IMR-90 (cell line): ENCODE measurements at regions not wholly inside any gene's neighbourhood (a gene's known extent, or its start where the extent isn't known, plus 50 kb on each side); places are given as distances from the start of the nearest gene placed in this dataset.
"Not testable (repeated sequence)": the region's sequence is repeated elsewhere in the genome, so short reads cannot be mapped to it uniquely, and the experiment has no call there.

Experiments
- ATAC-seq: fragments of 200-7000 bp; cut with Tn5 transposase; 2 replicates; pipeline ENCODE4 v1.9.1; 2020; ENCODE audit warnings: low read depth, mild to moderate bottlenecking, moderate library complexity
- BruUV-seq: library from RNA; stranded (reverse); fragments of 400-500 nt; replicated peaks from 2 replicates; lab custom pipeline; 2021; lab: Mats Ljungman, UMichigan
- CTCF ChIA-PET: fragments of 300-600 bp; formaldehyde crosslinking; extraction: SDS; loops from one replicate; lab custom pipeline; 2021; ENCODE audit warnings: antibody characterized with exemption; lab: Yijun Ruan, JAX
- POLR2A ChIA-PET: fragments of 300-600 bp; sonication (Branson Sonifier 250); formaldehyde crosslinking; loops from one replicate; lab custom pipeline; 2022; ENCODE audit warnings: antibody characterized with exemption; ENCODE audit not compliant: unreplicated experiment; lab: Charles Lee
- DNase-seq: peaks from one replicate; pipeline ENCODE4 v3.0.0; 2013
- H2AFZ ChIP-seq: replicated peaks from 2 replicates; pipeline ENCODE3; 2013; ENCODE audit warnings: low read length, mild to moderate bottlenecking; ENCODE audit not compliant: poor library complexity
- H2AK5ac ChIP-seq: 2 replicates; pipeline ENCODE4 v1.6.1; 2013; ENCODE audit warnings: low read depth, low read length, inconsistent platforms
- H2AK9ac ChIP-seq: replicated peaks from 2 replicates; pipeline ENCODE3; 2013; ENCODE audit warnings: mild to moderate bottlenecking, low read depth, low read length, moderate library complexity; ENCODE audit not compliant: poor library complexity
- H2BK120ac ChIP-seq: 2 replicates; pipeline ENCODE4 v1.6.1; 2013; ENCODE audit warnings: low read depth, low read length, inconsistent platforms
- H2BK15ac ChIP-seq: 3 replicates; pipeline ENCODE4 v1.6.1; 2013; ENCODE audit warnings: low read depth, low read length, inconsistent platforms
- H2BK20ac ChIP-seq: 2 replicates; pipeline ENCODE4 v1.6.1; 2013; ENCODE audit warnings: low read depth, mild to moderate bottlenecking, inconsistent platforms, low read length, moderate library complexity
- H2BK5ac ChIP-seq: 2 replicates; pipeline ENCODE4 v1.6.1; 2013; ENCODE audit warnings: mild to moderate bottlenecking, low read depth, low read length, inconsistent platforms; ENCODE audit not compliant: poor library complexity, severe bottlenecking
- H3K14ac ChIP-seq: replicated peaks from 2 replicates; pipeline ENCODE4 v1.6.1; 2013; ENCODE audit warnings: low read depth, low read length, inconsistent platforms
- H3K18ac ChIP-seq: 2 replicates; pipeline ENCODE4 v1.6.1; 2013; ENCODE audit warnings: low read depth, low read length, control low read depth
- H3K23ac ChIP-seq: 2 replicates; pipeline ENCODE4 v1.6.1; 2013; ENCODE audit warnings: low read depth, low read length, inconsistent platforms
- H3K27ac ChIP-seq: 2 replicates; pipeline ENCODE4 v1.5.1; 2013; ENCODE audit warnings: mild to moderate bottlenecking, control low read depth, low read length; ENCODE audit not compliant: insufficient read depth
- H3K27me3 ChIP-seq: 2 replicates; pipeline ENCODE4 v1.6.1; 2013; ENCODE audit warnings: low read length; ENCODE audit not compliant: control insufficient read depth, insufficient read depth
- H3K36me3 ChIP-seq: 2 replicates; pipeline ENCODE4 v1.6.1; 2013; ENCODE audit warnings: low read length, mixed read lengths; ENCODE audit not compliant: control insufficient read depth, insufficient read depth
- H3K4ac ChIP-seq: 2 replicates; pipeline ENCODE4 v1.6.1; 2013; ENCODE audit warnings: low read depth, low read length, inconsistent platforms
- H3K4me1 ChIP-seq: 2 replicates; pipeline ENCODE4 v1.6.1; 2013; ENCODE audit warnings: low read length, mixed read lengths; ENCODE audit not compliant: control insufficient read depth, insufficient read depth
- H3K4me2 ChIP-seq: 2 replicates; pipeline ENCODE4 v1.6.1; 2013; ENCODE audit warnings: low read depth, mild to moderate bottlenecking, control low read depth, low read length, moderate library complexity
- H3K4me3 ChIP-seq: 2 replicates; pipeline ENCODE4 v1.5.1; 2013; ENCODE audit warnings: low read depth, mild to moderate bottlenecking, control low read depth, low read length, moderate library complexity; ENCODE audit not compliant: insufficient read depth
- H3K56ac ChIP-seq: 2 replicates; pipeline ENCODE4 v1.6.1; 2013; ENCODE audit warnings: low read length, inconsistent platforms; ENCODE audit not compliant: insufficient read depth; ENCODE audit errors: extremely low read depth
- H3K79me1 ChIP-seq, 2 experiments: 2 replicates each; pipeline ENCODE4 v1.6.1; 2013; ENCODE audit warnings: low read length in 2 of 2, inconsistent platforms in 1 of 2, low read depth in 1 of 2
- H3K9ac ChIP-seq: 2 replicates; pipeline ENCODE4 v1.6.1; 2013; ENCODE audit warnings: low read depth, low read length, control low read depth
- H3K9me1 ChIP-seq: 2 replicates; pipeline ENCODE4 v1.6.1; 2013; ENCODE audit warnings: low read length, inconsistent platforms; ENCODE audit not compliant: insufficient read depth
- H3K9me3 ChIP-seq: 2 replicates; pipeline ENCODE4 v1.6.1; 2013; ENCODE audit warnings: low read length; ENCODE audit not compliant: control insufficient read depth, insufficient read depth
- H4K20me1 ChIP-seq: 2 replicates; pipeline ENCODE4 v1.6.1; 2013; ENCODE audit warnings: low read length, inconsistent platforms; ENCODE audit not compliant: insufficient read depth
- H4K5ac ChIP-seq: 2 replicates; pipeline ENCODE4 v1.6.1; 2013; ENCODE audit warnings: mild to moderate bottlenecking, low read depth, low read length, control low read depth
- H4K8ac ChIP-seq, 2 experiments: 2 replicates each; pipeline ENCODE4 v1.6.1; 2013; ENCODE audit warnings: low read depth in 2 of 2, low read length in 2 of 2, control low read depth in 1 of 2, inconsistent platforms in 1 of 2
- H4K91ac ChIP-seq: 2 replicates; pipeline ENCODE4 v1.6.1; 2013; ENCODE audit warnings: low read depth, low read length, inconsistent platforms; ENCODE audit not compliant: insufficient read depth
- WGBS, 2 experiments: methylation state at CpG; one replicate each; pipeline versions ENCODE4 v1.1.5 to v1.1.7; 2013; ENCODE audit warnings: missing lambda C conversion rate in 2 of 2; ENCODE audit not compliant: insufficient read length in 1 of 2; ENCODE audit errors: extremely low coverage in 2 of 2; 5-methylcytosine and 5-hydroxymethylcytosine counted together
- dilution Hi-C: fragments of 300-500 bp; cut with HindIII; formaldehyde crosslinking; loops from one replicate; pipeline ENCODE4 v1.14.3; 2018; ENCODE audit warnings: low sequenced_read_pairs; ENCODE audit not compliant: unreplicated experiment
- in situ Hi-C: fragments of 300-500 bp; cut with MboI; formaldehyde crosslinking; loops from 3 replicates; pipeline ENCODE4 v1.14.3; 2019; ENCODE audit warnings: low sequenced_read_pairs, inconsistent platforms, mixed read lengths
- intact Hi-C: fragments of 100-400 bp; cut with micrococcal nuclease; formaldehyde crosslinking; loops from 2 replicates; pipeline ENCODE4 v1.10.0; 2022

- H4K8ac ChIP-seq, POLR2A ChIA-PET, dilution Hi-C loops, CTCF ChIA-PET, H3K9me1 ChIP-seq, H2BK20ac ChIP-seq, H3K9ac ChIP-seq, H3K4me2 ChIP-seq, H2BK15ac ChIP-seq, H3K4me3 ChIP-seq, BruUV-seq, H4K5ac ChIP-seq, H3K36me3 ChIP-seq, H4K91ac ChIP-seq, H4K20me1 ChIP-seq, H3K14ac ChIP-seq, ATAC-seq, H3K4me1 ChIP-seq, intact Hi-C loops, H3K27me3 ChIP-seq, H3K56ac ChIP-seq, H3K9me3 ChIP-seq, in situ Hi-C loops, H3K79me1 ChIP-seq, H3K23ac ChIP-seq, H3K27ac ChIP-seq, H3K4ac ChIP-seq, H2AFZ ChIP-seq, H2AK5ac ChIP-seq, H2BK120ac ChIP-seq, H2AK9ac ChIP-seq, DNase-seq, H2BK5ac ChIP-seq, H3K18ac ChIP-seq: not testable (repeated sequence)
- WGBS, 2 experiments, result no CpG with 5 or more reads among the region's 17 CpGs
Observed at GRCh38 chr5:100066020-100066419, 469.2 kb upstream of the FAM174A start.
